B cell (primary cell): ENCODE measurements at regions not wholly inside any gene's neighbourhood (a gene's known extent, or its start where the extent isn't known, plus 50 kb on each side); places are given as distances from the start of the nearest gene placed in this dataset.

ENCODE experiments used
- ATAC-seq: fragments of 200-7000 bp; cut with Tn5 transposase; one replicate; pipeline ENCODE4 v1.10.0; 2021; ENCODE audit warnings: low read depth, mild to moderate bottlenecking, moderate number of reproducible peaks, moderate library complexity
- CTCF ChIA-PET: fragments of 350-600 bp; sonication (Branson Sonifier 250); formaldehyde crosslinking; loops from one replicate; lab custom pipeline; 2021; ENCODE audit warnings: antibody characterized with exemption, inconsistent platforms; lab: Charles Lee
- POLR2A ChIA-PET: fragments of 350-600 bp; sonication (Branson Sonifier 250); formaldehyde crosslinking; loops from one replicate; lab custom pipeline; 2021; ENCODE audit warnings: antibody characterized with exemption; lab: Charles Lee
- DNase-seq: peaks from one replicate; pipeline ENCODE4 v3.0.0; 2013
- H2AFZ ChIP-seq: 2 replicates; pipeline ENCODE4 v1.6.1; 2012; ENCODE audit warnings: mild to moderate bottlenecking, low read depth, low read length; ENCODE audit not compliant: insufficient read depth, poor library complexity, severe bottlenecking
- H3K27ac ChIP-seq, 2 donors: 1 replicate in 1 of 2; 2 replicates in 1 of 2; pipeline ENCODE4 v1.5.1; 2012 to 2013; ENCODE audit warnings: low read length in 2 of 2, mild to moderate bottlenecking in 2 of 2, moderate library complexity in 1 of 2
- H3K27me3 ChIP-seq, 4 experiments: fragments of 200-600 bp in 1 of 4; sonication (generic) in 1 of 4; replicated peaks in 1 of 4; 1 replicate in 2 of 4; 2 replicates in 2 of 4; pipeline versions ENCODE4 v1.6.1 to v1.7.0; 2013 to 2016; ENCODE audit warnings: low read length in 3 of 4, mild to moderate bottlenecking in 2 of 4, mixed read lengths in 1 of 4, moderate library complexity in 1 of 4; ENCODE audit not compliant: insufficient read depth in 4 of 4, control insufficient read depth in 3 of 4; ENCODE audit errors: control extremely low read depth in 1 of 4
- H3K36me3 ChIP-seq, 2 experiments: replicated peaks in 1 of 2; 1 replicate in 1 of 2; 2 replicates in 1 of 2; pipeline versions ENCODE4 v1.6.1 to v1.7.1; 2013; ENCODE audit warnings: low read length in 1 of 2; ENCODE audit not compliant: insufficient read depth in 2 of 2, control insufficient read depth in 1 of 2; ENCODE audit errors: control extremely low read depth in 1 of 2, extremely low read depth in 1 of 2
- H3K4me1 ChIP-seq, 2 donors: fragments of 200-600 bp in 1 of 2; sonication (generic) in 1 of 2; 1 replicate in 1 of 2; 2 replicates in 1 of 2; pipeline versions ENCODE4 v1.5.1 to v1.6.1; 2013 to 2017; ENCODE audit warnings: low read length in 2 of 2; ENCODE audit not compliant: control insufficient read depth in 2 of 2, insufficient read depth in 2 of 2
- H3K4me2 ChIP-seq: replicated peaks from 2 replicates; pipeline ENCODE3; 2012; ENCODE audit warnings: mild to moderate bottlenecking, low read depth, low read length; ENCODE audit not compliant: poor library complexity, severe bottlenecking
- H3K4me3 ChIP-seq, 5 experiments: fragments of 200-600 bp in 1 of 5; sonication (generic) in 1 of 5; 1 replicate in 3 of 5; 2 replicates in 2 of 5; pipeline versions ENCODE4 v1.5.1 to v1.7.0; 2011 to 2016; ENCODE audit warnings: low read length in 4 of 5, mild to moderate bottlenecking in 4 of 5, low read depth in 2 of 5, control low read depth in 1 of 5, moderate library complexity in 1 of 5; ENCODE audit not compliant: insufficient read depth in 1 of 5; ENCODE audit errors: control extremely low read depth in 1 of 5, extremely low read depth in 1 of 5
- H3K79me2 ChIP-seq: fragments of 200-600 bp; sonication (generic); one replicate; pipeline ENCODE4 v1.6.0; 2016; ENCODE audit warnings: low read length; ENCODE audit not compliant: control insufficient read depth, insufficient read depth
- H3K9ac ChIP-seq: fragments of 200-600 bp; sonication (generic); 2 replicates; pipeline ENCODE4 v1.6.1; 2017; ENCODE audit warnings: mild to moderate bottlenecking, low read length, moderate library complexity
- H3K9me3 ChIP-seq, 3 donors: one replicate each; pipeline versions ENCODE4 v1.6.1 to v1.7.1; 2013; ENCODE audit warnings: low read length in 2 of 3; ENCODE audit not compliant: control insufficient read depth in 2 of 3, insufficient read depth in 1 of 3; ENCODE audit errors: control extremely low read depth in 1 of 3
- H4K20me1 ChIP-seq: 2 replicates; pipeline ENCODE4 v1.6.0; 2012; ENCODE audit warnings: mild to moderate bottlenecking, low read length; ENCODE audit not compliant: insufficient read depth, control insufficient read depth, poor library complexity, severe bottlenecking
- H3K27ac Mint-ChIP-seq: one replicate; pipeline ENCODE4 v1.8.0; 2021; ENCODE audit warnings: mixed read lengths
- H3K27me3 Mint-ChIP-seq: one replicate; pipeline ENCODE4 v1.8.0; 2021; ENCODE audit warnings: mixed read lengths
- H3K4me1 Mint-ChIP-seq: one replicate; pipeline ENCODE4 v1.8.0; 2021; ENCODE audit warnings: mixed read lengths
- H3K4me3 Mint-ChIP-seq: one replicate; pipeline ENCODE4 v1.8.0; 2021; ENCODE audit warnings: mixed read lengths
- H3K9me3 Mint-ChIP-seq: one replicate; pipeline ENCODE4 v1.8.0; 2022; ENCODE audit warnings: mixed read lengths; ENCODE audit not compliant: insufficient read depth
- EZH2 ChIP-seq: IDR thresholded peaks from 2 replicates; pipeline ENCODE4 v1.6.1; 2012; ENCODE audit warnings: borderline replicate concordance, low read depth, mild to moderate bottlenecking, moderate library complexity, low read length; ENCODE audit not compliant: insufficient read depth, poor library complexity, severe bottlenecking
- WGBS: methylation state at CpG from one replicate; pipeline ENCODE4 v1.1.5; 2013; ENCODE audit warnings: missing lambda C conversion rate; ENCODE audit not compliant: insufficient coverage; 5-methylcytosine and 5-hydroxymethylcytosine counted together
- intact Hi-C: fragments of 100-400 bp; cut with micrococcal nuclease; formaldehyde crosslinking; loops from one replicate; pipeline ENCODE4 v1.10.0; 2022
- TF ChIP-seq, protein P1 (sequence below): fragments of 200-600 bp; IDR thresholded peaks from one replicate; pipeline ENCODE4 v1.8.0; 2022; ENCODE audit warnings: antibody characterized with exemption, mild to moderate bottlenecking

DNA sequence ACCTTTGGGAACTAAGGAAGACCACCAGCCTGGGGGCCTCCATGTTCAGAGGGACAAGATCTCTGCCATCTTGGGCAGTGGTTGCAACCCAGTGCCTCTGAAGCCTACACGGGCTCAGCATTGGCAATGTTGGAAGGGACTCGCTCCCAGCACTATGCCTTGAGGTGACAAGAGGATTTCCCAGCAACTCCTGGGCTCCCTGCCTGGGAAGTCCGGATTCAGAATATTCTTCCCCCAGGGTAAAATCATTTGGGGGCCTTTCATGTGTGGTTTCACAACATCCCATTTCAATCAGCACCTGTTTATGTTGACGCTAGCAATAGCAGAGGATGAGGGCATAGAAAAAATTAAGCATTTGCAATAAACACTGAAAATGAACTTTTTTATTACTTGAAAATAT, 509.8 kb upstream of the MGMT start:
- intact Hi-C loops: no loop called here
- H3K4me1 ChIP-seq: no peaks in the 10 kb centered on the region

DNA sequence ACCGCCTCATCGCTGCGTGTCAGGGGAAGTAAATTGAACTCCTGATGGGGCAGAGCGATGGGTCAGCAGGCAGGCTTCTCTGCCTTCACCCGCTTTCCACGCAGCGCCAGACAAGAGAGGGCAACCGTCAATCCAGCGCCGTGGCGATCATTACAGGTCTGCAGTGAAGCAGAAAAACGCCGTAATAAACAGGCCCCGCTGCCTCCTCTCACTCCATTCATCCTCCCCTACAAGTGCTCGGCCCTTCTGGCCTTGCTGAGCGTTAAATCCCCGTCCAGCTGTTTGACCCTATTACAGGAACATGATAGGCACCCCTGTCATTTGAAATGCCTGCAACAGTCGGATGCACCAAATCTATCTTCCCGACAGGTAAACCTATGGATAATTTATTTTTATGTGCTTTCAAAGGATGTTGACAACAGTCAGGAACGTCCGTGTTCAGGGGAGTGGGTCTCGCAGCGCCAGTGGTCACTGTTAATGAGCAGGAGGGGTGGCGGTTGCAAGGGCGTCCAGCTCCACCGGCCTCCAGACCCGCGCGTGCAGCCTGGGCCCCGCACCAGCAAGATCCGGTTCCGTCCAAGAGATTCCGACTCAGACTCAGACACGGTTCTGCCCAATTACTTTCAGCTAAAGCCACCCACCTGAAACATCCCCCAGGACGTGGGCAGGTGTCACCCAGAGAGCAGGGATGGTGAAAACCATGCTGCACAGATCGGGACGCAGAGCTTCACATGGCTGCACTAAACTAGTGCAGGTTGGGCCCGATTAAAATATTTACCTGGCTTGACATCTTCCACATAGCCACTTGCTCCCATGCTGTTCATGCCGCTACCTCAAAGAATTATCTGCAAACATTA, 508.0 kb upstream of the MGMT start:
- POLR2A ChIA-PET: no interaction called here
- WGBS: 88% methylated on average over 35 of the region's 39 CpGs
- ATAC-seq (no peak), DNase-seq (no peak)
- H3K4me1 Mint-ChIP-seq: no peaks in the 10 kb centered on the region
- no peak overlapping the region for H3K27ac Mint-ChIP-seq
- CTCF ChIA-PET: no interaction called here
- no peak overlapping the region for H2AFZ ChIP-seq
- TF ChIP-seq EZH2: no peak
- TF ChIP-seq, protein P1, sequence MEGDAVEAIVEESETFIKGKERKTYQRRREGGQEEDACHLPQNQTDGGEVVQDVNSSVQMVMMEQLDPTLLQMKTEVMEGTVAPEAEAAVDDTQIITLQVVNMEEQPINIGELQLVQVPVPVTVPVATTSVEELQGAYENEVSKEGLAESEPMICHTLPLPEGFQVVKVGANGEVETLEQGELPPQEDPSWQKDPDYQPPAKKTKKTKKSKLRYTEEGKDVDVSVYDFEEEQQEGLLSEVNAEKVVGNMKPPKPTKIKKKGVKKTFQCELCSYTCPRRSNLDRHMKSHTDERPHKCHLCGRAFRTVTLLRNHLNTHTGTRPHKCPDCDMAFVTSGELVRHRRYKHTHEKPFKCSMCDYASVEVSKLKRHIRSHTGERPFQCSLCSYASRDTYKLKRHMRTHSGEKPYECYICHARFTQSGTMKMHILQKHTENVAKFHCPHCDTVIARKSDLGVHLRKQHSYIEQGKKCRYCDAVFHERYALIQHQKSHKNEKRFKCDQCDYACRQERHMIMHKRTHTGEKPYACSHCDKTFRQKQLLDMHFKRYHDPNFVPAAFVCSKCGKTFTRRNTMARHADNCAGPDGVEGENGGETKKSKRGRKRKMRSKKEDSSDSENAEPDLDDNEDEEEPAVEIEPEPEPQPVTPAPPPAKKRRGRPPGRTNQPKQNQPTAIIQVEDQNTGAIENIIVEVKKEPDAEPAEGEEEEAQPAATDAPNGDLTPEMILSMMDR: no peak
- no peaks in the 10 kb centered on the region for H3K79me2 ChIP-seq
- no peaks in the 10 kb centered on the region for H4K20me1 ChIP-seq
- H3K27me3 ChIP-seq: no peaks in the 10 kb centered on the region
- intact Hi-C loops: no loop called here
- no peak overlapping the region for H3K27ac ChIP-seq
- H3K9ac ChIP-seq: no peak overlapping the region
- H3K36me3 ChIP-seq: no peaks in the 10 kb centered on the region
- no peaks in the 10 kb centered on the region for H3K4me1 ChIP-seq
- peaks cover 0 to 4% (median 0%) of the 10 kb centered on the region in 3 donors for H3K9me3 ChIP-seq
- H3K4me3 ChIP-seq: no peak overlapping the region
- no peaks in the 10 kb centered on the region for H3K9me3 Mint-ChIP-seq
- no peaks in the 10 kb centered on the region for H3K27me3 Mint-ChIP-seq
- H3K4me3 Mint-ChIP-seq: no peak overlapping the region
- no peak overlapping the region for H3K4me2 ChIP-seq

More for the DNA sequence above, 509.8 kb upstream of the MGMT start:
- DNase-seq (no peak), ATAC-seq (no peak)
- Histone ChIP-seq H3K9me3 (peaks cover 0 to 4% (median 0%) of the 10 kb centered on the region in 3 donors), H3K79me2 (no peaks in the 10 kb centered on the region), H3K4me2 (no peak overlapping the region), H3K4me3 (no peak overlapping the region), H2AFZ (no peak overlapping the region), H3K27ac (no peak overlapping the region), H3K9ac (no peak overlapping the region), H3K27me3 (no peaks in the 10 kb centered on the region), H4K20me1 (no peaks in the 10 kb centered on the region), H3K36me3 (no peaks in the 10 kb centered on the region)
- 40% methylated on average over 1 of the region's 4 CpGs for whole genome bisulfite sequencing
- POLR2A ChIA-PET: no interaction called here
- Mint-ChIP-seq H3K27me3 (no peaks in the 10 kb centered on the region), H3K4me1 (no peaks in the 10 kb centered on the region), H3K4me3 (no peak overlapping the region), H3K27ac (no peak overlapping the region), H3K9me3 (no peaks in the 10 kb centered on the region)
- CTCF ChIA-PET: no interaction called here
- no peak for TF ChIP-seq EZH2
- TF ChIP-seq, protein P1: no peak
